ENCODE measurements at regions not wholly inside any gene's neighbourhood (a gene's known extent, or its start where the extent isn't known, plus 50 kb on each side); places are given as distances from the start of the nearest gene placed in this dataset.
"Not testable (repeated sequence)": the region's sequence is repeated elsewhere in the genome, so short reads cannot be mapped to it uniquely, and the experiment has no call there.

- no peak overlapping the region for H3K4me3 ChIP-seq (ENCODE audit: low read length)
- no peak for DNase-seq (ENCODE audit: low read depth, low spot score)
Measured at GRCh38 chr3:177783767-177784166, 586.5 kb upstream of the TBL1XR1 start.

DNA sequence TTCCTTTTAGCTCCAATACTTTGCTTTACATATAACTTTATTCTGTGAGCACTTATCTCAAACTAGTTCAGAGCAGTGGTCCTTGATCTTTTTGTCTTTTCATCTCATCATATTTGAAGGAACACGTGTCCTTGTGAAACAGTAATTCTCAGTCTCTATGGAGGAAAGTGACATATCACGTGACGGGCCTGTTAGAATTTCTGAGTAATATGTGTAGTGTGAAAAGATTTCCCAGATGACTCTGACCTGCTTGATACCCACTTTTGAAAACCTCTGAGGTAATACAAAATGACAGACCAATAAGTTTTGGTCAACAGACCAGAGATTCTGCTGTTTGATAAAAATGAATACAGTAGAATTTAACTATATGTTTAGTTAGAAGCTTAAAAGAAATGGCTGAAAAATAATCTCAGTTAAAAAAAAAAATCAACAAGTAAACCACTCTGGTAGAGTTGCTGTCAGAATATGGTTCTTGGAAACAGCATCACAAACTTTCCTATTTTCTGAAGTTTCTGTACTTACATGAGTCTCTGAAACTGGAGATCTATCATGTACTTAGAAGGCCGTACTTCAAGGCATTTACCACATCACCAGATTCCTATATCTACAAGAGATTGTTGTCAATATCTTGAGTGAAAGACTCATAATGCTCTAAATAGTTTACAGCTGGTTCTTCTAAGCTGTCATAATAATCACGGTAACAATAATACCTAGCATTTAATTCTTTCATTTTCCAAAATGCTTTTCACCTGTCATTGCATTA lies 590.2 kb upstream of the TBL1XR1 start:
- DNase-seq (ENCODE audit: low read depth, low spot score), result no peak
- no peak overlapping the region for H3K4me3 ChIP-seq (ENCODE audit: low read length)

- no peak for DNase-seq (ENCODE audit: low read depth, low spot score)
- H3K4me3 ChIP-seq (ENCODE audit: low read length), result no peak overlapping the region
Measured at GRCh38 chr3:177789500-177789899, 592.2 kb upstream of the TBL1XR1 start.

GRCh38 chr3:177792311-177793030 lies 595.2 kb upstream of the TBL1XR1 start:
- no peak for DNase-seq (ENCODE audit: low read depth, low spot score)
- no peak overlapping the region for H3K4me3 ChIP-seq (ENCODE audit: low read length)

DNA sequence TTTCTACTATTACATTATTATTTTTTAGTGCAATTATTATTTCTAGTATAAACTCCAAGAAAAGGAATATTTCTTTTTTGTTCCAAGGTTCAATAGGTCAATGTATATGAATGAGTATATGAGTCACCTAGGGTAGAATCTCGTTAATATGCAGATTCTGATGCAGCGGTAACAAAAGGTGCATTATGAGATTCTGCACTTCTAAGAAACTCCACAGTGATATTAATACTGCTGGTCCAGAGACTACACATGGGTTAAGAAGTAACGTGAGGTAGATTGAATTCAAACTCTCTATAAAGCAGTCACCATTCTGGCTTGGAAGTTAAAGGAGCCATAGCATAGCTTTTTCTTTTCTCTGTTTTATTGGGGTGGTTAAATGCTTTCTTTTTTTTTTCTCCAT lies 596.2 kb upstream of the TBL1XR1 start:
- H3K4me3 ChIP-seq (ENCODE audit: low read length), result no peak overlapping the region
- DNase-seq (ENCODE audit: low read depth, low spot score), result no peak

- no peak overlapping the region for H3K4me3 ChIP-seq (ENCODE audit: low read length)
- no peak for DNase-seq (ENCODE audit: low read depth, low spot score)
Measured at GRCh38 chr3:177795216-177795615, 597.9 kb upstream of the TBL1XR1 start.

GRCh38 chr3:177795859-177796258 lies 598.6 kb upstream of the TBL1XR1 start:
- no peak overlapping the region for H3K4me3 ChIP-seq (ENCODE audit: low read length)
- no peak for DNase-seq (ENCODE audit: low read depth, low spot score)

- DNase-seq (ENCODE audit: low read depth, low spot score), result not testable (repeated sequence)
Measured at GRCh38 chr3:177800147-177800546, 602.9 kb upstream of the TBL1XR1 start.

DNA sequence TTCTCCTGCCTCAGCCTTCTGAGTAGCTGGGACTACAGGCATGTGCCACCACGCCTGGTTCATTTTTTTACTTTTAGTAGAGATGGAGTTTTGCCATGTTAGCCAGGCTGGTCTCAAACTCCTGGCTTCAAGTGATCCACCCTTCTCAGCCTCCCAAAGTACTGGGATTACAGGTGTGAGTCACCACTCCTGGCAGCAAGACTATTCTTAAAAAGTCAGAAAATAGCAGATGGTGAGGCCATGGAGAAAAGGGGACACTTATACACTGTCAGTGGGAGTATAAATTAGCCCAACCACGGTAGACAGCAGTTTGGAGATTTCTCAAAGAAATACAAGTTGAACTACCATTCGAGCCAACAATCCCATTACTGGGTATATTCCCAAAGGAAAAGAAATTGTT lies 603.3 kb upstream of the TBL1XR1 start:
- DNase-seq (ENCODE audit: low read depth, low spot score), result no peak
- H3K4me3 ChIP-seq (ENCODE audit: low read length), result no peak overlapping the region

More at GRCh38 chr3:177800147-177800546, 602.9 kb upstream of the TBL1XR1 start:
- H3K4me3 ChIP-seq (ENCODE audit: low read length), result not testable (repeated sequence)

GRCh38 chr3:177802151-177802900 lies 605.0 kb upstream of the TBL1XR1 start:
- H3K4me3 ChIP-seq (ENCODE audit: low read length), result no peak overlapping the region
- DNase-seq (ENCODE audit: low read depth, low spot score), result no peak

DNA sequence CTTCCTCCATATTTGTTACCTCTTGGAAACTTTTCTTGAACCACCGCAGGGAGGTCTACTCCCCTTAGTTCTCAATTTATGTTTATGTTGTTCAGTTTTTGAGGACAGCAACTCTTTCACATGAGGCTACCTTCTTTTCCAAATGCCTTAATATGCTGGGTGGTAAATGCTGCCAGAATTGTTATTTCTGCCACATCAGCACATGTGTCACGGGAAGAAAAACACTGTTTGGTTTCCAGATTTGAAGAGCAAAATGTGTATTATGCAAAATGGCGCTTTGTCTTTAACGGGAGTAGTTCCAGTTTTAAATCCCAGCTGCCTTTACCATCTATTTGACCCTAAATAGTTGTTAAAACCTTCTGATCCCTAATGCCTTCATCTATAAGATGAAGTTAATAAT lies 606.2 kb upstream of the TBL1XR1 start:
- H3K4me3 ChIP-seq (ENCODE audit: low read length), result no peak overlapping the region
- no peak for DNase-seq (ENCODE audit: low read depth, low spot score)

DNA sequence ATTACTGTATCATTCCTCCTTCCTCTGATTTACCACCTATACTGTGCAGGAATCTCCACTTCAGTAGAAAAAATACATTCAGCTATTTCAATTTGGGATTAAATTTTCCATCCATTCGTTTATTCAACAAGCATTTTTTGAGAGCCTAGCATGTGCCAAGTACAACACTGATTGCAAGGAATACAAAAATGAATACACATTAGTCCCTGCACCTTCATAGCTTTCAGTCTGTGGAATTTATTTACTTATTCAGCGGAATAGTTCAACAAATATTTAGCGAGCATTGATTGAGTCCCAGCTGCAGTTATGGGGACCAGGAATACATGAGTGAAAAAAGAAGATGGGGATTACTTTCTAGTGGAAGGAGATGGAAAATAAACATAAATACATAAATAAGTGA lies 606.8 kb upstream of the TBL1XR1 start:
- H3K4me3 ChIP-seq (ENCODE audit: low read length), result no peak overlapping the region
- no peak for DNase-seq (ENCODE audit: low read depth, low spot score)

DNA sequence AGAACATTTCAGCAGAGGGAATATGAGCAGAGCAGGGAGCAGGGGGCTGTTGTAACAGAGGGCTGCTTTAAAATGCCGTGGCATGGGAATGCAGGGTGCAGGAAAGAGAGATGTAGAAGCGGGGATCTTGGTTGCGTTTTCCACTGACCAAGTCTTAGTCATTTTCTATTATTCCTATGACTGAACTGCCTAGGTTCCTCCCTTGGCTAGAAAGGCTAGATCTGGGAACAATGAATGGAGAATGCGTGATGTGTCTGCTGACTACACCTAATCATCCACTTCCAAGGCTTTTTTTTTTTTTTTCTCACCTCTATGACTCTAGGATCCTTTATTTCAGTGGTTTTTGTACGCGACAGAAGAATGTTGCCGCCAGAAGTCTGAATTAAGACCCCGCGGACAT lies 607.4 kb upstream of the TBL1XR1 start:
- no peak for DNase-seq (ENCODE audit: low read depth, low spot score)

GRCh38 chr3:177807150-177807875 lies 610.0 kb upstream of the TBL1XR1 start:
- DNase-seq (ENCODE audit: low read depth, low spot score), result no peak
- no peak overlapping the region for H3K4me3 ChIP-seq (ENCODE audit: low read length)

More for the DNA sequence above, 607.4 kb upstream of the TBL1XR1 start:
- H3K4me3 ChIP-seq (ENCODE audit: low read length), result no peak overlapping the region

DNA sequence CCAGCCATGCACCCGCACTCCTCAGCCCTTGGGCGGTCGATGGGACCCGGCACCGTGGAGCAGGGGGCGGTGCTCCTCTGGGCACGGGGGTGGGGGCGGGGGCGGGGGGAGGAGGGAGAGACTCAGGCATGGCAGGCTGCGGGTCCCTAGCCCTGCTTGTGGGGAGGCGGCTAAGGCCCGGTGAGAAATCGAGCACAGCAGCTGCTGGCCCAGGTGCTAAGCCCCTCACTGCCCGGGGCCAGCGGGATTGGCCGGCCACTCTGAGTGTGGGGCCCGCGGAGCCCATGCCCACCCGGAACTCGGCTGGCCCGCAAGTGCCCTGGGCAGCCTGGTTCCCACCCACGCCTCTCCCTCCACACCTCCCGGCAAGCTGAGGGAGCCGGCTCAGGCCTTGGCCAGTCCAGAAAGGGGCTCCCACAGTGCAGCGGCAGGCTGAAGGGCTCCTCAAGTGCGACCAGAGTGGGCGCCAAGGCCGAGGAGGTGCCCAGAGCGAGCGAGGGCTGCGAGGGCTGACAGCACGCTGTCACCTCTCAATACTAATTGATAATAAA lies 611.7 kb upstream of the TBL1XR1 start:
- DNase-seq (ENCODE audit: low read depth, low spot score); H3K4me3 ChIP-seq (ENCODE audit: low read length): not testable (repeated sequence)

DNA sequence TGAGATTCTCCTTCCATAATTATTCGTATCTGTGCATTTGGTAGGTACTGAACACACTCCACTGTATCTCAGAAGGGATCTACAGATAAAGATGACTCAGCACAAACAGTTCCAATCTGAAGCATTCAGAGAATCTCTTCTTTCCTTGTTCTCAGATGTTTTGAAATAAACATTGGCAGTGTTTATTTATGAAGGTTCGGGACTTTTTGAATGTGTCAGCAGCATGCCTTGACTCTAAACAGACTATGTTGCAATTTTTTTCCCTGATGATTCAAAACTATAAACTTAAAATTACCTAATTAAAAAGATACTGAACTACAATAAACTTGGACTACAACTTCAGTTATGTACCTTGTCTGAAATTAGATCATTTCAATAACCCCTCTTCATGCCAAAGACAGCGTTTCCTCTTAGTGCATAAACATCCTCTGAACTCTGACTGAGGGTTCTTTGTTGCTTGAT lies 612.9 kb upstream of the TBL1XR1 start:
- no peak overlapping the region for H3K4me3 ChIP-seq (ENCODE audit: low read length)
- DNase-seq (ENCODE audit: low read depth, low spot score), result no peak

GRCh38 chr3:177811112-177811511 lies 613.8 kb upstream of the TBL1XR1 start:
- DNase-seq (ENCODE audit: low read depth, low spot score), result no peak
- H3K4me3 ChIP-seq (ENCODE audit: low read length), result no peak overlapping the region

GRCh38 chr3:177811835-177812234 lies 614.6 kb upstream of the TBL1XR1 start:
- DNase-seq (ENCODE audit: low read depth, low spot score), result no peak
- no peak overlapping the region for H3K4me3 ChIP-seq (ENCODE audit: low read length)

GRCh38 chr3:177812492-177812891 lies 615.2 kb upstream of the TBL1XR1 start:
- no peak for DNase-seq (ENCODE audit: low read depth, low spot score)

More at GRCh38 chr3:177812492-177812891, 615.2 kb upstream of the TBL1XR1 start:
- H3K4me3 ChIP-seq (ENCODE audit: low read length), result no peak overlapping the region

All from Jurkat, Clone E6-1 (cell line).